ENCODE measurements at regions not wholly inside any gene's neighbourhood (a gene's known extent, or its start where the extent isn't known, plus 50 kb on each side); places are given as distances from the start of the nearest gene placed in this dataset.
A peak's percentile ranks its signal among the peaks of the same experiment; 100 is the strongest.

DNA sequence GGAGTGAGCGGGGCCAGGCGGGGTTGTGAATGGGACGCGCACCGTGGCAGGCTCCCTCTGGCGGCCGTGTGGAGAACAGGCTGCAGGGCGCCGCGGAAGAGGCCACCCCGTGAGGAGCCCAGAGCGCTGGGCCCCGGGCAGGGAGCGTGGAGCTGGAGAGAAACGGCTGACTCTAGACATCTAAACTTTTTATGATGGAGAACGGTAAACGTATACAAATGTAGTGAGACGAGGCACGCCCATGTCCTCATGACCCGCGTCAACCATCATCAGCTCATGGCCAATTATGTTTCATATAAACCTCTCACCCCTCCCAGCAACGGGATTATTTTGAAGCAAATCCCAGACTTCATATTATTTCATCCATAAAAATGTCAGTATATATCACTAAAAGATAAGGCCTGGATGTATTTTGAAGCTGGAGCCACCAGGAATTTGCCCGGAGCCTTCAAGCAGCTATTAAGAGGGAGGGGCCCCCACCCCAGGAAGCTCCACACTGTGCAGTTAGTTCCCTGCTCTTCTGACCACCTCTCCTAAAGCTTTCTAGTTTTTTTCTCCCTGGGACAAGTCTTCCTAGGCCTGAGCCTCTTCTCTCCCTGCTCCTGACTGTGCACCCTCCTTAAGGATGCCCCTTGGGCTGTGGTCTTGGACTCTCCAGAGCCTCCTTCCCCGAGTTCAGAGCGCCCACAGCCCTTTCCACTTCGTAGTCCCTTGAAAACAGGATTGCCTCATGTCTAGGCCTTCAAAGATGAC is 149.5 kb downstream of the SMAD6 start (continued):
- TF ChIP-seq KDM5B (IDR thresholded peaks at IDR 0.05; ENCODE audit: insufficient replicate concordance, low read depth, low read length) (no peak), ZSCAN29 (IDR thresholded peaks at IDR 0.05) (no peak), SP1 (CRISPR knock-in tag; IDR thresholded peaks at IDR 0.05) (0 out of 2 replicates have a peak, but pooled peaks have one; percentile 41), STAT5B (CRISPR knock-in tag; IDR thresholded peaks at IDR 0.05) (no peak), E2F3 (CRISPR knock-in tag; IDR thresholded peaks at IDR 0.05) (no peak), TRIM28 (IDR thresholded peaks at IDR 0.05) (no peak), CCAR2 (IDR thresholded peaks at IDR 0.05; ENCODE audit: low read depth, low read length) (no peak), ZNF512 (tag; IDR thresholded peaks at IDR 0.05) (no peak), RAD21 (CRISPR knock-in tag; conservative IDR thresholded peaks at IDR 0.05 in 1 of 2, IDR thresholded peaks at IDR 0.05 in 1 of 2) (peak; percentile 74 to 90), U2AF1 (optimal IDR thresholded peaks at IDR 0.05; ENCODE audit: low read depth, low read length) (no peak), ATF6 (CRISPR knock-in tag; IDR thresholded peaks at IDR 0.05) (no peak), MAZ (CRISPR knock-in tag; conservative IDR thresholded peaks at IDR 0.05 in 1 of 2, IDR thresholded peaks at IDR 0.05 in 1 of 2) (peak; percentile 68 to 72), PHF8 (IDR thresholded peaks at IDR 0.05; ENCODE audit: borderline replicate concordance, low read length) (no peak), WHSC1 (IDR thresholded peaks at IDR 0.05; ENCODE audit: low read length) (no peak), KLF16 (IDR thresholded peaks at IDR 0.05) (no peak), SNIP1 (IDR thresholded peaks at IDR 0.05; ENCODE audit: low read depth) (no peak), FOXA3 (CRISPR knock-in tag; conservative IDR thresholded peaks at IDR 0.05 in 1 of 2, IDR thresholded peaks at IDR 0.05 in 1 of 2) (no peak), KDM4B (IDR thresholded peaks at IDR 0.05; ENCODE audit: borderline replicate concordance in 2 of 2, low read depth in 1 of 2) (no peak), SFPQ (IDR thresholded peaks at IDR 0.05; ENCODE audit: low read depth, low read length) (no peak), SMAD3 (CRISPR knock-in tag; conservative IDR thresholded peaks at IDR 0.05) (no peak), ERF (CRISPR knock-in tag; IDR thresholded peaks at IDR 0.05) (no peak), ATF4 (CRISPR knock-in tag; IDR thresholded peaks at IDR 0.05) (no peak)
